ENCODE measurements at regions not wholly inside any gene's neighbourhood (a gene's known extent, or its start where the extent isn't known, plus 50 kb on each side); places are given as distances from the start of the nearest gene placed in this dataset.

DNA sequence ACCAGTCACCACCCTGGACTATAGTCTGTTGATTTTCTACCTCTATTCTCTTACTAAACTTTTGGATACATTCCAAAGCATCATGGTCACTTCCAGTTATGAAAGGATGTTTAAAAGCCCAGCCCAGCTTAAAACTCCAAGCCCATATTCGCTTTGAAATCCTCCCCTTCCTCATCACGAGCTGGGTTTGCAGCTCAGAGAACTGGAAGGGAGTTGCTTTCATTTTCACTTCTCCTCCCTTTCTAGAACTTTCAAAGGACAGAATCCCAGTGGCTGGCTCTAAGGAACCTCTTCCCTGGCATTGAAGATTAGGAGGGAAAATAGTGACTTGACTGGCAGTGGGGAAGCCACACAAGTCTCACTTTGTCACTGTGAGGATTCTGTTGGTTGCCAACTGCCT, 100.1 kb upstream of the DYNLRB2 start:
- TF ChIP-seq, protein P1, sequence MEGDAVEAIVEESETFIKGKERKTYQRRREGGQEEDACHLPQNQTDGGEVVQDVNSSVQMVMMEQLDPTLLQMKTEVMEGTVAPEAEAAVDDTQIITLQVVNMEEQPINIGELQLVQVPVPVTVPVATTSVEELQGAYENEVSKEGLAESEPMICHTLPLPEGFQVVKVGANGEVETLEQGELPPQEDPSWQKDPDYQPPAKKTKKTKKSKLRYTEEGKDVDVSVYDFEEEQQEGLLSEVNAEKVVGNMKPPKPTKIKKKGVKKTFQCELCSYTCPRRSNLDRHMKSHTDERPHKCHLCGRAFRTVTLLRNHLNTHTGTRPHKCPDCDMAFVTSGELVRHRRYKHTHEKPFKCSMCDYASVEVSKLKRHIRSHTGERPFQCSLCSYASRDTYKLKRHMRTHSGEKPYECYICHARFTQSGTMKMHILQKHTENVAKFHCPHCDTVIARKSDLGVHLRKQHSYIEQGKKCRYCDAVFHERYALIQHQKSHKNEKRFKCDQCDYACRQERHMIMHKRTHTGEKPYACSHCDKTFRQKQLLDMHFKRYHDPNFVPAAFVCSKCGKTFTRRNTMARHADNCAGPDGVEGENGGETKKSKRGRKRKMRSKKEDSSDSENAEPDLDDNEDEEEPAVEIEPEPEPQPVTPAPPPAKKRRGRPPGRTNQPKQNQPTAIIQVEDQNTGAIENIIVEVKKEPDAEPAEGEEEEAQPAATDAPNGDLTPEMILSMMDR (IDR thresholded peaks at IDR 0.05; ENCODE audit: insufficient read depth, low read length, poor library complexity, severe bottlenecking) = no peak
- no peak for TF ChIP-seq EZH2phosphoT487 (conservative IDR thresholded peaks at IDR 0.05; ENCODE audit: low read length)

All from SU-DHL-6 (cell line).